Cardiac fibroblast (primary cell): ENCODE measurements at regions not wholly inside any gene's neighbourhood (a gene's known extent, or its start where the extent isn't known, plus 50 kb on each side); places are given as distances from the start of the nearest gene placed in this dataset.

Experiments
- DNase-seq, 2 donors: peaks; one replicate each; pipeline versions ENCODE4 v3.0.0 to v3.0.0-alpha.2; 2010; ENCODE audit warnings: low read depth in 2 of 2
- H3K4me3 ChIP-seq, 2 donors: replicated peaks in 1 of 2; 1 replicate in 1 of 2; 2 replicates in 1 of 2; pipeline ENCODE4 v1.5.1; 2011; ENCODE audit warnings: low read depth in 2 of 2, low read length in 2 of 2, mild to moderate bottlenecking in 2 of 2, moderate library complexity in 1 of 2
- TF ChIP-seq, protein P1 (sequence below): IDR thresholded peaks from one replicate; pipeline ENCODE4 v1.5.1; 2011; ENCODE audit warnings: low read depth, mild to moderate bottlenecking, low read length, inconsistent platforms

DNA sequence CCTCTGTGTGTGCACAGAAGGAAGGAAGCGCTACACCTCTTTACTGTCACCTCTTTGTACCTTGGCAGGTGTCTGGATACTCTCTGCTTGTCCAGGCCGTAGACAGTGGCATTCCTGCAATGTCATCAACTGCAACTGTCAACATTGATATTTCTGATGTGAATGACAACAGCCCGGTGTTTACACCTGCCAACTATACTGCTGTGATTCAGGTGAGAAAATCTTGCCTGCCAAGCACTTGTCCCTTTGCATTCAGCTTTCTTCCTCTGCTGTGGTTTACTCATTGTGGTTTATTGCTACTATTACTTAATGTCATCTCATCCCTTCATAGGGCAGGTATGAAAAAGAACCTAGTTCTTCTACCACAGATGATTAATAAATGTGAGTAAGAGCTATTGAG lies 131.9 kb upstream of the MTNR1B start:
- H3K4me3 ChIP-seq: no peak overlapping the region
- no peak for DNase-seq
- TF ChIP-seq, protein P1, sequence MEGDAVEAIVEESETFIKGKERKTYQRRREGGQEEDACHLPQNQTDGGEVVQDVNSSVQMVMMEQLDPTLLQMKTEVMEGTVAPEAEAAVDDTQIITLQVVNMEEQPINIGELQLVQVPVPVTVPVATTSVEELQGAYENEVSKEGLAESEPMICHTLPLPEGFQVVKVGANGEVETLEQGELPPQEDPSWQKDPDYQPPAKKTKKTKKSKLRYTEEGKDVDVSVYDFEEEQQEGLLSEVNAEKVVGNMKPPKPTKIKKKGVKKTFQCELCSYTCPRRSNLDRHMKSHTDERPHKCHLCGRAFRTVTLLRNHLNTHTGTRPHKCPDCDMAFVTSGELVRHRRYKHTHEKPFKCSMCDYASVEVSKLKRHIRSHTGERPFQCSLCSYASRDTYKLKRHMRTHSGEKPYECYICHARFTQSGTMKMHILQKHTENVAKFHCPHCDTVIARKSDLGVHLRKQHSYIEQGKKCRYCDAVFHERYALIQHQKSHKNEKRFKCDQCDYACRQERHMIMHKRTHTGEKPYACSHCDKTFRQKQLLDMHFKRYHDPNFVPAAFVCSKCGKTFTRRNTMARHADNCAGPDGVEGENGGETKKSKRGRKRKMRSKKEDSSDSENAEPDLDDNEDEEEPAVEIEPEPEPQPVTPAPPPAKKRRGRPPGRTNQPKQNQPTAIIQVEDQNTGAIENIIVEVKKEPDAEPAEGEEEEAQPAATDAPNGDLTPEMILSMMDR: no peak

DNA sequence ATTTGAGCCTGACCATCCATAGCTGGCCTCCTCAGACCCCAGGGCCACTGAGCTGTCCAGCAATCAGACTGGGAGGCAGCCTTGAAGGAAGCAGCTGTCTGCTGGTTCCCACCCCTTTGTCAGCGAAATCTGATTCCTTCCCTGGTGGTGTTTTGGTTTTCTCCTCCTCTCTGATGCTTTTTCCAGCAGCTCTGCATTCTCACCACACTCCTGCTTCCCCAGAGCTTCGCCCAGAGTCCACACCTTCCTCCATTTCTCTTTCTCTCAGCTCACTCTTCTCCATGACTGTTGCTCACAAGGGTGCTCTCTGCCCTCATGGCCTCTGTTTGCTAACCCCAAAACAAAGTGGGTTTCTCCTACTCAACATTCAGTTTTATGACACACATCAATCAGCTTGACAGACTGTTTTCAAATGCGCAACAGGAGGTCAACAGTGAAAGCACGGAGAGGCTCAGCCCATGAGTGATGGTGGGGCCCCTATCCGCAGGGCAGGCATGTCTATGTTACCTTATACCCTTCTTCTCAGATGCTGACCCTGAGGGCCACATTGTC lies 130.6 kb upstream of the MTNR1B start:
- H3K4me3 ChIP-seq: no peak overlapping the region
- DNase-seq: no peak
- TF ChIP-seq, protein P1: no peak

DNA sequence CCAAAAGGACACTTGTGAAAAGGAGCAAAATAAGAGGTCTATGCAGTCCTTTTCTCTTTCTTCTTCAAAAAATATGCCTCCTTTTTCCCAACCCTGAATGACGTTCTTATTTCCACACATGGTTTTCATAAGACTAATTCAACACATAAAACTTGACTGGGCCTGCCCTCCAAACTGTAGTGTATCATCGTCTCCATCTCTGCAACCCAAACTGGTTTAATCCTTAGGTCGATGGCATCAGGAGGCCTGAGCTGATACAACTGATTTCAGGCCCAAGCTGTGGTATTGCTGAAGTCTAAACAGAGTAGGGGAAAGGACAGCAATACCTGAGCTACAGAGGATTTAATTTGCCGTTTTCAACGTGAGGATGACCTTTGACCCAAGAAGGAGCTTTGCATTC lies 130.0 kb upstream of the MTNR1B start:
- no peak overlapping the region for H3K4me3 ChIP-seq
- no peak for DNase-seq
- TF ChIP-seq, protein P1: no peak

DNA sequence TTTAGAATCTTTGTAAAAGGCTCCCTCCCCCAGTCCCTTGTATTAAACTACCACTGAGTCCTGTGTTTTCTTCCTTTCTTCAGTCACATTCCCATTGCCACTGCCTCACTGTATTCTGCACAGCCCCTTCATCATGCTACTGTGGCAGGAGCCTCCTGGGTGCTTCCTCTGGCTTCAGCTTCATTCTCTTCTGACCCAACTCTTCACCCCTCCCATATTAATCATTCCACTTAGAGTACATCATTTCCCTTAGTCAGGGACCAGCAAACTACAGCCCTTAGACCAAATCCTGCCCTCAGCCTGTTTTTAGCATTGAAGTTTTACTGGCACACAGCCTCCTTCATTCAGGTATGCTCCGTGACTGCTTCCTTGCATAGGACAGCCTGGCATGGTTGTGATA lies 127.7 kb upstream of the MTNR1B start:
- TF ChIP-seq, protein P1: no peak
- no peak overlapping the region for H3K4me3 ChIP-seq
- peak in 1 of 2 donors; percentile 3 for DNase-seq

DNA sequence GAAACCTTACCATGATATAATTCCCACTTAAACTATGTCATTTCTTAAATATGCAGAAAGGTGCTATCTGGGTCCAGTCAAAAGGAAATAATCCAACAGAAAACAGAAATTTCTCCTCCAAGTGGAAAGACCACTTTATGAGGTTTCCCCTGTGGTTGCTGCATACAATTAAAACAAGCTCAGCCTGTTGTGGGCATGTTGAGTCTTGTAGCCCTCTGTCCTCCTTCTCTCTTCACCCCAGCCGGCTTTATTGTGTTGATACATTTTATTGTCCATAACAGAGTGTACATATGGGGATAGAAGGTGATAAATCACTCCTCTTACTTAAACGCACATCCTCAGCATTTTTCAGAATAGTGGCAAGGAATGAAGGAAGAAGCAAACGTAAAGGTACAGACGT lies 126.0 kb upstream of the MTNR1B start:
- H3K4me3 ChIP-seq: no peak overlapping the region
- TF ChIP-seq, protein P1: no peak

DNA sequence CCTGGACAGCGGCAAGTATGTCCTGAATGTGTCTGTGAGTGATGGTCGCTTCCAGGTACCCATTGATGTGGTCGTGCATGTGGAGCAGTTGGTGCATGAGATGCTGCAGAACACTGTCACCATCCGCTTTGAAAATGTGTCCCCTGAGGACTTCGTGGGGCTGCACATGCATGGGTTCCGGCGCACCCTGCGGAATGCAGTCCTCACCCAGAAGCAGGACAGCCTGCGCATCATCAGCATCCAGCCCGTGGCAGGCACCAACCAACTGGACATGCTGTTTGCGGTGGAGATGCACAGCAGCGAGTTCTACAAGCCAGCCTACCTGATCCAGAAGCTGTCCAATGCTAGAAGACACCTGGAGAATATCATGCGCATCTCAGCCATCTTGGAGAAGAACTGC lies 125.3 kb upstream of the MTNR1B start:
- no peak overlapping the region for H3K4me3 ChIP-seq
- DNase-seq: no peak
- TF ChIP-seq, protein P1: no peak

More for the DNA sequence above, 126.0 kb upstream of the MTNR1B start:
- DNase-seq: no peak

DNA sequence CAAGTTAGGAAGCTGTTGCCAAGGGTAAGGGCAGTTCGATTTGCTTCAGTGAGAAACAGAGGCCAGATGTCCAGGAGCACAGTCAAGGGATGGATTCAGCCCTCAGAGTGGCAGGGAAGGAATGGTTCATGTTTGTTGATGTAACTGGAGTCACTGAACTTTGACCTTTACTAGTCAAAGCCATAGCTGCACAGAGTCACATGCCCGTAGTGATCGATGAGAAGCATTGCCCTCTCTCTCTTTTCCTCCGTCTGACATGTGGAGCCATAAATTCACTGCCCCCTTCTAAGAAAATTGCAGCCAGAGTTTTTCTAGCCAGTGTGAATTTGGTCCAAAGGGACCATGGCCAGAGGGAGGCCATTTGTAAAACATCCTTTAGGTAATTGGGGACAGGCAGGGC lies 124.1 kb upstream of the MTNR1B start:
- DNase-seq: no peak
- TF ChIP-seq, protein P1: no peak
- H3K4me3 ChIP-seq: no peak overlapping the region
